CD14-positive monocyte (primary cell): ENCODE measurements at regions not wholly inside any gene's neighbourhood (a gene's known extent, or its start where the extent isn't known, plus 50 kb on each side); places are given as distances from the start of the nearest gene placed in this dataset.
"Not testable (repeated sequence)": the region's sequence is repeated elsewhere in the genome, so short reads cannot be mapped to it uniquely, and the experiment has no call there.

Experiments
- DNase-seq, 3 donors: peaks; one replicate each; pipeline ENCODE4 v3.0.0-alpha.2; 2011 to 2022
- H2AFZ ChIP-seq: 2 replicates; pipeline ENCODE4 v1.6.0; 2012; ENCODE audit warnings: mild to moderate bottlenecking, low read depth, low read length, inconsistent platforms; ENCODE audit not compliant: insufficient read depth, poor library complexity, severe bottlenecking
- H3K27ac ChIP-seq, 2 donors: 1 replicate in 1 of 2; 2 replicates in 1 of 2; pipeline ENCODE4 v1.5.1; 2012 to 2013; ENCODE audit warnings: low read length in 2 of 2, control low read depth in 1 of 2, inconsistent platforms in 1 of 2, low read depth in 1 of 2, mild to moderate bottlenecking in 1 of 2
- H3K27me3 ChIP-seq, 2 donors: one replicate each; pipeline versions ENCODE4 v1.6.0 to v1.6.1; 2011 to 2013; ENCODE audit warnings: low read length in 2 of 2; ENCODE audit not compliant: control insufficient read depth in 2 of 2, insufficient read depth in 2 of 2
- H3K36me3 ChIP-seq, 2 donors: replicated peaks in 1 of 2; 1 replicate in 1 of 2; 2 replicates in 1 of 2; pipeline versions ENCODE4 v1.5.1 to v1.6.1; 2012 to 2013; ENCODE audit warnings: low read length in 2 of 2, control low read depth in 1 of 2, inconsistent platforms in 1 of 2, mild to moderate bottlenecking in 1 of 2; ENCODE audit not compliant: insufficient read depth in 2 of 2, control insufficient read depth in 1 of 2
- H3K4me1 ChIP-seq, 2 donors: 1 replicate in 1 of 2; 2 replicates in 1 of 2; pipeline versions ENCODE4 v1.5.1 to v1.6.1; 2012 to 2013; ENCODE audit warnings: low read length in 2 of 2, control low read depth in 1 of 2, inconsistent platforms in 1 of 2, mild to moderate bottlenecking in 1 of 2, moderate library complexity in 1 of 2; ENCODE audit not compliant: insufficient read depth in 2 of 2, control insufficient read depth in 1 of 2
- H3K4me2 ChIP-seq: replicated peaks from 2 replicates; pipeline ENCODE3; 2012; ENCODE audit warnings: low read length, moderate library complexity, mild to moderate bottlenecking; ENCODE audit not compliant: poor library complexity, severe bottlenecking; ENCODE audit errors: extremely low read depth
- H3K4me3 ChIP-seq, 3 experiments: fragments of 200-600 bp in 1 of 3; sonication (generic) in 1 of 3; replicated peaks in 1 of 3; 1 replicate in 2 of 3; 2 replicates in 1 of 3; pipeline ENCODE4 v1.5.1; 2011 to 2013; ENCODE audit warnings: low read length in 3 of 3, mild to moderate bottlenecking in 3 of 3, control low read depth in 2 of 3, low read depth in 2 of 3, inconsistent platforms in 1 of 3, moderate library complexity in 1 of 3
- H3K79me2 ChIP-seq: 2 replicates; pipeline ENCODE4 v1.6.0; 2012; ENCODE audit warnings: mild to moderate bottlenecking, control low read depth, inconsistent platforms, low read length, moderate library complexity; ENCODE audit not compliant: insufficient read depth
- H3K9ac ChIP-seq: 2 replicates; pipeline ENCODE4 v1.6.0; 2017; ENCODE audit warnings: low read length, mild to moderate bottlenecking; ENCODE audit not compliant: insufficient read depth, poor library complexity, severe bottlenecking
- H3K9me3 ChIP-seq, 2 donors: replicated peaks in 1 of 2; 1 replicate in 1 of 2; 2 replicates in 1 of 2; pipeline versions ENCODE4 v1.5.1 to v1.6.1; 2012 to 2013; ENCODE audit warnings: low read length in 2 of 2, control low read depth in 1 of 2; ENCODE audit not compliant: control insufficient read depth in 1 of 2, insufficient read depth in 1 of 2
- H4K20me1 ChIP-seq: 2 replicates; pipeline ENCODE4 v1.6.0; 2012; ENCODE audit warnings: mild to moderate bottlenecking, low read length, control low read depth, moderate library complexity; ENCODE audit not compliant: insufficient read depth
- H3K27ac Mint-ChIP-seq, 7 donors: one replicate each; pipeline ENCODE4 v1.8.0; 2020; ENCODE audit warnings: mild to moderate bottlenecking in 7 of 7, mixed read lengths in 7 of 7, moderate library complexity in 6 of 7, inconsistent platforms in 2 of 7
- H3K27me3 Mint-ChIP-seq, 3 donors: one replicate each; pipeline ENCODE4 v1.8.0; 2021 to 2022; ENCODE audit warnings: low read depth in 3 of 3, mild to moderate bottlenecking in 3 of 3, mixed read lengths in 3 of 3, moderate library complexity in 3 of 3, inconsistent platforms in 1 of 3
- H3K36me3 Mint-ChIP-seq, 2 donors: one replicate each; pipeline ENCODE4 v1.8.0; 2020; ENCODE audit warnings: mixed read lengths in 2 of 2, inconsistent platforms in 1 of 2, mild to moderate bottlenecking in 1 of 2
- H3K4me1 Mint-ChIP-seq: one replicate; pipeline ENCODE4 v1.8.0; 2020; ENCODE audit warnings: mild to moderate bottlenecking, mixed read lengths
- H3K4me3 Mint-ChIP-seq, 2 donors: one replicate each; pipeline ENCODE4 v1.8.0; 2020; ENCODE audit warnings: mild to moderate bottlenecking in 2 of 2, mixed read lengths in 2 of 2, moderate library complexity in 1 of 2
- H3K9me3 Mint-ChIP-seq, 7 donors: one replicate each; pipeline ENCODE4 v1.8.0; 2020 to 2022; ENCODE audit warnings: mixed read lengths in 7 of 7, mild to moderate bottlenecking in 6 of 7, moderate library complexity in 6 of 7, inconsistent platforms in 2 of 7
- CTCF ChIP-seq: fragments of 200-600 bp; IDR thresholded peaks from one replicate; pipeline ENCODE4 v1.8.0; 2022; ENCODE audit warnings: antibody characterized with exemption, mild to moderate bottlenecking
- WGBS: methylation state at CpG from one replicate; pipeline ENCODE4 v1.1.5; 2013; ENCODE audit warnings: missing lambda C conversion rate; ENCODE audit not compliant: insufficient coverage; 5-methylcytosine and 5-hydroxymethylcytosine counted together
- intact Hi-C, 2 donors: fragments of 100-400 bp; cut with micrococcal nuclease; formaldehyde crosslinking; loops; one replicate each; pipeline versions ENCODE4 v1.15.0 to v1.15.1; 2023

- Histone ChIP-seq H2AFZ (no peak overlapping the region), H3K4me1 (no peaks in the 10 kb centered on the region), H3K27me3 (no peaks in the 10 kb centered on the region), H3K4me2 (no peak overlapping the region), H3K9ac (no peak overlapping the region), H3K27ac (no peak overlapping the region), H3K79me2 (no peaks in the 10 kb centered on the region), H4K20me1 (no peaks in the 10 kb centered on the region), H3K36me3 (no peaks in the 10 kb centered on the region), H3K9me3 (no peaks in the 10 kb centered on the region), H3K4me3 (no peak overlapping the region)
- Mint-ChIP-seq H3K36me3 (no peaks in the 10 kb centered on the region), H3K4me1 (no peaks in the 10 kb centered on the region), H3K27me3 (peaks cover 0 to 8% (median 0%) of the 10 kb centered on the region in 3 donors), H3K9me3 (peaks cover 0 to 2% (median 0%) of the 10 kb centered on the region in 7 donors), H3K27ac (no peak overlapping the region), H3K4me3 (no peak overlapping the region)
- intact Hi-C loops = no loop called here
- 80% methylated on average over 1 of the region's 2 CpGs for WGBS
- DNase-seq = no peak
- TF ChIP-seq CTCF = no peak
These were observed 85.1 kb upstream of the VLDLR start for GRCh38 chr9:2536511-2536910.

- no peaks in the 10 kb centered on the region for H3K27me3 ChIP-seq
- H3K9me3 ChIP-seq = peaks cover 0 to 7% of the 10 kb centered on the region in 2 donors
- no peak overlapping the region for H3K4me3 ChIP-seq
- no peak overlapping the region for H3K27ac ChIP-seq
- H2AFZ ChIP-seq = no peak overlapping the region
- H3K27me3 Mint-ChIP-seq = peaks cover 0 to 2% (median 1%) of the 10 kb centered on the region in 3 donors
- no peak overlapping the region for H3K9ac ChIP-seq
- H3K4me1 Mint-ChIP-seq = no peaks in the 10 kb centered on the region
- H3K4me1 ChIP-seq = no peaks in the 10 kb centered on the region
- H3K36me3 Mint-ChIP-seq = no peaks in the 10 kb centered on the region
- H3K4me3 Mint-ChIP-seq = no peak overlapping the region
- no peak for DNase-seq
- H3K27ac Mint-ChIP-seq = no peak overlapping the region
- intact Hi-C loops = no loop called here
- H3K36me3 ChIP-seq = no peaks in the 10 kb centered on the region
- no peak overlapping the region for H3K4me2 ChIP-seq
- 92% methylated on average over 2 of the region's 6 CpGs for WGBS
- TF ChIP-seq CTCF = no peak
- no peaks in the 10 kb centered on the region for H4K20me1 ChIP-seq
- peaks cover 0 to 12% (median 6%) of the 10 kb centered on the region in 7 donors for H3K9me3 Mint-ChIP-seq
- H3K79me2 ChIP-seq = no peaks in the 10 kb centered on the region
These were observed 75.6 kb upstream of the VLDLR start for GRCh38 chr9:2545881-2546490.

GRCh38 chr9:2555899-2556600 is 65.5 kb upstream of the VLDLR start:
- H3K36me3 Mint-ChIP-seq, H2AFZ ChIP-seq, H3K4me3 Mint-ChIP-seq, H3K4me2 ChIP-seq, intact Hi-C loops, H3K27ac ChIP-seq, H3K9me3 ChIP-seq, DNase-seq, H3K4me1 ChIP-seq, H3K9ac ChIP-seq, H3K4me3 ChIP-seq, H3K79me2 ChIP-seq, H3K27me3 Mint-ChIP-seq, H3K4me1 Mint-ChIP-seq, H3K36me3 ChIP-seq, H3K27me3 ChIP-seq, H4K20me1 ChIP-seq: not testable (repeated sequence)
- 100% methylated on average over 1 of the region's 7 CpGs for WGBS
- H3K27ac Mint-ChIP-seq = peak overlapping the region in 1 of 7 donors; percentile 33
- H3K9me3 Mint-ChIP-seq = peaks cover 0 to 10% (median 7%) of the 10 kb centered on the region in 7 donors
